ENCODE measurements at regions not wholly inside any gene's neighbourhood (a gene's known extent, or its start where the extent isn't known, plus 50 kb on each side); places are given as distances from the start of the nearest gene placed in this dataset.

DNA sequence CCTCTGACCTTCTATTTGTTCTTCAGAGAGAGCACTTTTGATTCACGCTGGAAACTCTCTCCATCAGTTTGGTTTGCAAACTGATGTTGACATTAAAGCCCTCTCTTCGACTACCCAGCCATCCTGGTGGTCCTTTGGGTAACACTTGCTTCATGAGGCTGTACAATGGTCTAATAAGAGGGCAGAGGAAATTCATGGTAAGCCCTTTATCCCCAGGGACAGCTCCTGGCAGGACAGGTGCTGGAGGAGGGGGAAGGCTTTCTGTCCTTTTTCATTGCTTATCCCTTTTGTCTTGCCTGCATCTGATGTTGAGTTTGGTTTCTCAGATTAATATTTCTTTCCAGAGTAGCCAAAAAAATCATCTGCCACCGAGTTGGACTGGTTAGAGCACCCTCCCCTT, 52.1 kb upstream of the CD93 start:
- H3K27ac ChIP-seq (ENCODE audit: extremely low read depth, low read depth, low read length), result peak overlapping the region; percentile 94
- CTCF ChIA-PET (ENCODE audit: low intra/inter-chr PET ratio), result no interaction called here
- 50% methylated on average over 2 of the region's 3 CpGs for whole genome bisulfite sequencing (ENCODE audit: insufficient coverage, low coverage, missing lambda C conversion rate)
- DNase-seq (ENCODE audit: extremely low read depth in 1 of 4, low spot score in 3 of 4), result no peak
- no TSS peak for BruUV-seq (replicated peaks)
- no peak overlapping the region for H3K4me3 ChIP-seq
- intact Hi-C loops (cut with micrococcal nuclease) (no loop called here), in situ Hi-C loops (cut with MboI) (no loop called here)
- no peaks in the 10 kb centered on the region for H3K9me3 ChIP-seq (replicated peaks; ENCODE audit: control insufficient read depth, insufficient read depth, low read depth, low read length)
- no peaks in the 10 kb centered on the region for H3K27me3 ChIP-seq (ENCODE audit: control insufficient read depth in 2 of 2, insufficient read depth in 2 of 2, low read length in 2 of 2)
- H3K9ac ChIP-seq (ENCODE audit: insufficient read depth in 1 of 2, low read depth in 2 of 2, low read length in 2 of 2), result no peak overlapping the region
- no peaks in the 10 kb centered on the region for H3K9me1 ChIP-seq (ENCODE audit: control insufficient read depth, insufficient read depth, low read length)
- H3K36me3 ChIP-seq (ENCODE audit: control insufficient read depth, insufficient read depth, low read length), result no peaks in the 10 kb centered on the region
- no peak for TF ChIP-seq L3MBTL2 (IDR thresholded peaks at IDR 0.05)
- no peak for TF ChIP-seq ZNF23 (CRISPR knock-in tag; IDR thresholded peaks at IDR 0.05)
- TF ChIP-seq ZKSCAN1 (IDR thresholded peaks at IDR 0.05; ENCODE audit: low read depth, low read length), result no peak
- TF ChIP-seq PRPF4 (IDR thresholded peaks at IDR 0.05; ENCODE audit: insufficient read depth, low read depth, low read length, poor library complexity, severe bottlenecking), result no peak
- TF ChIP-seq, protein P1, sequence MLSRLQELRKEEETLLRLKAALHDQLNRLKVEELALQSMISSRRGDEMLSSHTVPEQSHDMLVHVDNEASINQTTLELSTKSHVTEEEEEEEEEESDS (CRISPR knock-in tag; IDR thresholded peaks at IDR 0.05), result no peak
- TF ChIP-seq NCOR1 (IDR thresholded peaks at IDR 0.05), result no peak
- TF ChIP-seq POLR2AphosphoS5 (IDR thresholded peaks at IDR 0.05; ENCODE audit: control insufficient read depth, insufficient read depth, low read depth, low read length), result no peak
- TF ChIP-seq ERF (CRISPR knock-in tag; IDR thresholded peaks at IDR 0.05), result no peak
- TF ChIP-seq ELF4 (CRISPR knock-in tag; IDR thresholded peaks at IDR 0.05), result no peak
- TF ChIP-seq ZNF431 (CRISPR knock-in tag; IDR thresholded peaks at IDR 0.05), result no peak
- no peak for TF ChIP-seq MEIS2 (IDR thresholded peaks at IDR 0.05; ENCODE audit: partially characterized antibody)
- no peak for TF ChIP-seq MCM7 (IDR thresholded peaks at IDR 0.05)
- TF ChIP-seq, protein P2, sequence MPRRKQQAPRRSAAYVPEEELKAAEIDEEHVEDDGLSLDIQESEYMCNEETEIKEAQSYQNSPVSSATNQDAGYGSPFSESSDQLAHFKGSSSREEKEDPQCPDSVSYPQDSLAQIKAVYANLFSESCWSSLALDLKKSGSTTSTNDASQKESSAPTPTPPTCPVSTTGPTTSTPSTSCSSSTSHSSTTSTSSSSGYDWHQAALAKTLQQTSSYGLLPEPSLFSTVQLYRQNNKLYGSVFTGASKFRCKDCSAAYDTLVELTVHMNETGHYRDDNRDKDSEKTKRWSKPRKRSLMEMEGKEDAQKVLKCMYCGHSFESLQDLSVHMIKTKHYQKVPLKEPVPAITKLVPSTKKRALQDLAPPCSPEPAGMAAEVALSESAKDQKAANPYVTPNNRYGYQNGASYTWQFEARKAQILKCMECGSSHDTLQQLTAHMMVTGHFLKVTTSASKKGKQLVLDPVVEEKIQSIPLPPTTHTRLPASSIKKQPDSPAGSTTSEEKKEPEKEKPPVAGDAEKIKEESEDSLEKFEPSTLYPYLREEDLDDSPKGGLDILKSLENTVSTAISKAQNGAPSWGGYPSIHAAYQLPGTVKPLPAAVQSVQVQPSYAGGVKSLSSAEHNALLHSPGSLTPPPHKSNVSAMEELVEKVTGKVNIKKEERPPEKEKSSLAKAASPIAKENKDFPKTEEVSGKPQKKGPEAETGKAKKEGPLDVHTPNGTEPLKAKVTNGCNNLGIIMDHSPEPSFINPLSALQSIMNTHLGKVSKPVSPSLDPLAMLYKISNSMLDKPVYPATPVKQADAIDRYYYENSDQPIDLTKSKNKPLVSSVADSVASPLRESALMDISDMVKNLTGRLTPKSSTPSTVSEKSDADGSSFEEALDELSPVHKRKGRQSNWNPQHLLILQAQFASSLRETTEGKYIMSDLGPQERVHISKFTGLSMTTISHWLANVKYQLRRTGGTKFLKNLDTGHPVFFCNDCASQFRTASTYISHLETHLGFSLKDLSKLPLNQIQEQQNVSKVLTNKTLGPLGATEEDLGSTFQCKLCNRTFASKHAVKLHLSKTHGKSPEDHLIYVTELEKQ (CRISPR knock-in tag; IDR thresholded peaks at IDR 0.05), result no peak
- TF ChIP-seq TBP (optimal IDR thresholded peaks at IDR 0.05; ENCODE audit: low read depth, low read length), result no peak
- no peak for TF ChIP-seq YY1 (IDR thresholded peaks at IDR 0.05; ENCODE audit: borderline replicate concordance in 1 of 3, control insufficient read depth in 1 of 3, extremely low read depth in 1 of 3, insufficient read depth in 3 of 3, insufficient read length in 1 of 3, insufficient replicate concordance in 2 of 3, low read depth in 1 of 3, low read length in 2 of 3)
- H2AFZ ChIP-seq (ENCODE audit: low read depth, low read length), result no peak overlapping the region
- no peaks in the 10 kb centered on the region for H4K20me1 ChIP-seq (replicated peaks; ENCODE audit: control insufficient read depth, insufficient read depth, low read length)
- no peaks in the 10 kb centered on the region for H3K79me2 ChIP-seq (ENCODE audit: control insufficient read depth, insufficient read depth, low read length)
- POLR2A ChIA-PET, result interaction anchor here (7.2 kb wide), 1 partner anchor 12 kb away, joined by 109 read pairs; no protein-coding TSS in a partner anchor
- no peak for FAIRE-seq
- no peak overlapping the region for H3K4me2 ChIP-seq (ENCODE audit: insufficient read depth, low read length)
- H3K4me1 ChIP-seq (replicated peaks in 1 of 2; ENCODE audit: control insufficient read depth in 2 of 2, insufficient read depth in 2 of 2, low read length in 2 of 2), result peaks cover 51 to 77% of the 10 kb centered on the region in 2 experiments
- ATAC-seq, result no peak
